ENCODE measurements at regions not wholly inside any gene's neighbourhood (a gene's known extent, or its start where the extent isn't known, plus 50 kb on each side); places are given as distances from the start of the nearest gene placed in this dataset.
"Not testable (repeated sequence)": the region's sequence is repeated elsewhere in the genome, so short reads cannot be mapped to it uniquely, and the experiment has no call there.

- H4K20me1 ChIP-seq (ENCODE audit: insufficient read depth, low read length); H3K27me3 ChIP-seq (ENCODE audit: control insufficient read depth in 1 of 2, insufficient read depth in 2 of 2, low read length in 2 of 2); CTCF ChIA-PET (ENCODE audit: low intra/inter-chr PET ratio, low total read pairs); H3K4me2 ChIP-seq (ENCODE audit: low read depth, low read length); H3K79me2 ChIP-seq (ENCODE audit: insufficient read depth, low read length); ATAC-seq; H3K4me3 ChIP-seq (replicated peaks in 1 of 3; ENCODE audit: insufficient read depth in 1 of 3, low read depth in 2 of 3, low read length in 3 of 3); in situ Hi-C loops (cut with HindIII; ENCODE audit: extremely low pct_ligation_motif_present, low pct_unique_long_range_greater_than_20kb); H3K4me1 ChIP-seq (ENCODE audit: insufficient read depth, low read length); FAIRE-seq; BruUV-seq (replicated peaks); H3K27ac ChIP-seq (ENCODE audit: extremely low read length, insufficient read depth, low read length); POLR2A ChIA-PET; H3K9ac ChIP-seq (ENCODE audit: insufficient read depth, low read depth, low read length); H3K36me3 ChIP-seq (replicated peaks in 1 of 2; ENCODE audit: control insufficient read depth in 1 of 2, insufficient read depth in 2 of 2, low read length in 2 of 2); H2AFZ ChIP-seq (ENCODE audit: low read length); DNase-seq (ENCODE audit: low spot score); H3K9me3 ChIP-seq (ENCODE audit: low read length); intact Hi-C loops (cut with micrococcal nuclease; ENCODE audit: unreplicated experiment): not testable (repeated sequence)
- WGBS (ENCODE audit: low lambda C conversion rate): 44% methylated on average over 7 of the region's 7 CpGs
Observed at GRCh38 chr10:64784451-64784850, 1263.2 kb downstream of the REEP3 start.

GRCh38 chr10:64785816-64786215 is 1264.6 kb downstream of the REEP3 start:
- Histone ChIP-seq H3K27me3 (ENCODE audit: control insufficient read depth in 1 of 2, insufficient read depth in 2 of 2, low read length in 2 of 2) (no peaks in the 10 kb centered on the region), H3K79me2 (ENCODE audit: insufficient read depth, low read length) (no peaks in the 10 kb centered on the region), H3K36me3 (replicated peaks in 1 of 2; ENCODE audit: control insufficient read depth in 1 of 2, insufficient read depth in 2 of 2, low read length in 2 of 2) (no peaks in the 10 kb centered on the region), H3K9ac (ENCODE audit: insufficient read depth, low read depth, low read length) (no peak overlapping the region), H2AFZ (ENCODE audit: low read length) (no peak overlapping the region), H3K4me3 (replicated peaks in 1 of 3; ENCODE audit: insufficient read depth in 1 of 3, low read depth in 2 of 3, low read length in 3 of 3) (no peak overlapping the region), H3K4me1 (ENCODE audit: insufficient read depth, low read length) (no peaks in the 10 kb centered on the region), H3K9me3 (ENCODE audit: low read length) (no peaks in the 10 kb centered on the region; the same call in 1 of the 2 replicates), H3K4me2 (ENCODE audit: low read depth, low read length) (no peak overlapping the region), H4K20me1 (ENCODE audit: insufficient read depth, low read length) (no peaks in the 10 kb centered on the region), H3K27ac (ENCODE audit: extremely low read length, insufficient read depth, low read length) (no peak overlapping the region)
- 6% methylated on average over 2 of the region's 3 CpGs for WGBS (ENCODE audit: low lambda C conversion rate)
- ATAC-seq (no peak), FAIRE-seq (no peak), DNase-seq (ENCODE audit: low spot score) (no peak)
- intact Hi-C loops (cut with micrococcal nuclease; ENCODE audit: unreplicated experiment) (no loop called here), in situ Hi-C loops (cut with HindIII; ENCODE audit: extremely low pct_ligation_motif_present, low pct_unique_long_range_greater_than_20kb) (no loop called here)
- BruUV-seq (replicated peaks): no TSS peak
- POLR2A ChIA-PET: no interaction called here
- no peak for TF ChIP-seq PRDM15 (CRISPR knock-in tag; IDR thresholded peaks at IDR 0.05)
- TF ChIP-seq POLR2AphosphoS5 (IDR thresholded peaks at IDR 0.05; ENCODE audit: low read depth, low read length): no peak
- no peak for TF ChIP-seq MEF2D (CRISPR knock-in tag; IDR thresholded peaks at IDR 0.05)
- TF ChIP-seq NR1H2 (CRISPR knock-in tag; IDR thresholded peaks at IDR 0.05; ENCODE audit: borderline replicate concordance, low read depth): no peak
- no peak for TF ChIP-seq PLSCR1 (CRISPR knock-in tag; IDR thresholded peaks at IDR 0.05; ENCODE audit: borderline replicate concordance)
- no peak for TF ChIP-seq ZNF564 (CRISPR knock-in tag; IDR thresholded peaks at IDR 0.05)
- no peak for TF ChIP-seq MED8 (CRISPR knock-in tag; IDR thresholded peaks at IDR 0.05; ENCODE audit: insufficient replicate concordance)
- no peak for TF ChIP-seq KLF11 (CRISPR knock-in tag; IDR thresholded peaks at IDR 0.05)
- no peak for TF ChIP-seq YEATS4 (CRISPR knock-in tag; IDR thresholded peaks at IDR 0.05; ENCODE audit: borderline replicate concordance)
- CTCF ChIA-PET (ENCODE audit: low intra/inter-chr PET ratio, low total read pairs): no interaction called here

Data from HepG2 (cell line).